HG03066 (cell line): ENCODE measurements at regions not wholly inside any gene's neighbourhood (a gene's known extent, or its start where the extent isn't known, plus 50 kb on each side); places are given as distances from the start of the nearest gene placed in this dataset.

Experiments
- ATAC-seq: cut with Tn5 transposase; IDR thresholded peaks from one replicate; pipeline ENCODE4 v1.9.1; 2021; ENCODE audit warnings: low read depth; ENCODE audit not compliant: unreplicated experiment

DNA sequence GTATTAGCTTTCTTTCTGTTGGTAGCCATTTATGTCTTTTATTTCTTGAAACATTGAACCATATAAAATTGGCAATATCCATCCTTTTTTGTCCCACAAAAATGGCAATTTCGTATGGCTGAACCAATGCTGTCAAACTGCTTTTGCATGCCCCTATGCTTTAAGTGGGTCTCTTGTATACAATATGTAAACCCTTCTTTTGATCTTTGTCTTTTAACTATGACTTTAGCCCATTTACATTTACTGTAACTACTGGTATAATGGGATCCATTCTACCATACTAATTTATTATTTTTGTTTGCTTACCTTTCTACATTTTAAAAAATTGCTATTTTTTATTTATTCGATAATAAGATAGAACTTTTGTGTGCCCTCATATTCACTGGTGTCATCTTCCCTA, 93.4 kb downstream of the TENT4A start:
- no peak for ATAC-seq

DNA sequence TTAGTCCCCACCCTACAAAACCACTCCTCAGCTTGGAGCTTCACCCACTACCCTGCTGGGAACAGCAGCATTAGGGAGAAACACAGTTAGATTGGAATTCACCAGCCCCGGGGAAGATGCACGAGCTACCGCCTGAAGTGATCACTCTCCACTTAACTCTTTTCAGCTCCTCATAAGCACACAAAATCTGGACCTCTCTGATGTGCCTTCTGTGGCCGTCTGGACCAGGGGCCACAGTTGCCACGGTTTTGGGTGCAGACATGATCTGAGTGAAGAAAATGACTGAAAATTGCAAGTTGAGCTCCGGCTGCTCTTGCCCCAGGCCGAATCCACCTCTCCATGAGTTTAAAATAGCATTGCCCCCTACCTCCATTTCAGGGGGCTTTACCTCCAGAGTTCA, 95.2 kb downstream of the TENT4A start:
- ATAC-seq, result no peak

DNA sequence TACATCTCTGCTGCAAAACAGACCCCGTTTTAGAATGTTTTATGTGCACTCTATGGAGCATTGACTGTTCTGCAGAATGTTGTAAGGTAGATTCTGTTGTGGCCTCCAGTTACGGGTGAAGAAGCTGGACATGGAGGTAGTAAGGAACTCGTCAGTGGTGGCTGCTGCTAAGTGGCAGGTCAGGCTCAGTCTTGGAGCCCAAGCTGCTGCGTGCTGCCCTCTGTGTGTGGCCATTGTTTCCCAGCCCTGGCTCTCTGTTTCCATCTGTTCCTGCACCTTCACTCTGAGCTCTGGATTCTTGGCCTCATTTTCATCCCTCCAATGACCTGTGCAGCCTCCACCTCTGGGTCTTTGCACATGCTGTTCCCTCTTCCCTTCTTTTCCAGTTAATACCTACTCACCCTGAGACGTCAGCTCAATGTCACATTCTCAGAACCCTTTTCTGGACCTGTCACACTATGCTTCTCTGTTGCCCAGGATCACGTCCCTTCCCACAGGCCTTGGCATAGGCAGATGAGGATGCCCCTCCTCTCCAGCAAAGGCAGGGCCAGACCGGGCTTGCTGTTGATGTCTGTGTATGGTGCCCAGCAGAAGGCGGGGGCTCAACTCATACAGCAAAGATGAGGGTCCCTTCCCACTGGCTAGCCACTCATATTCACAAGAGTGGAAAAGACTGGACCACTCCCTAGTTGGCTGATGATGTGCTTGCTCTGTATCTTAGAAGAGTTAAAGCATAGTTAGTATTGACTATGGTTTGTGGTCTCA, 97.6 kb downstream of the TENT4A start:
- no peak for ATAC-seq

DNA sequence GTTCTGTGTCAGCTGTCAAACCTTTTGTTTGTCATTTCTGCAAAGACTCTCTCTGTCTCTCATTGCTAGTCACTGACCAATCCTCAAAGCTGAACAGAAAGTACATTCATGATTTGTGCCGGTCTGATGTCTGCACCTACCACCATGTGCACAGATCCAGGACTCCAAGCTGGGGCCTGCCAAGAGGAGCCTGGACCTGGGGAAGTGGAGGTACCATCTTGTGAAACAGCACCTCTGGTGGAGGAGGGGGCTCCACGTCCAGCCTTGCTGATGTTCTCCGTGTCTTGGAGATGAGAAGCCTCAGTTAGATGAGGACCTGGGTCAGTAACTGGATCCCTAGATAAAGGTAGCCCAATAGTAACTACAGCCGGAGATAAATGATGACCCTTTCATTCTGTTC, 98.9 kb downstream of the TENT4A start:
- no peak for ATAC-seq

DNA sequence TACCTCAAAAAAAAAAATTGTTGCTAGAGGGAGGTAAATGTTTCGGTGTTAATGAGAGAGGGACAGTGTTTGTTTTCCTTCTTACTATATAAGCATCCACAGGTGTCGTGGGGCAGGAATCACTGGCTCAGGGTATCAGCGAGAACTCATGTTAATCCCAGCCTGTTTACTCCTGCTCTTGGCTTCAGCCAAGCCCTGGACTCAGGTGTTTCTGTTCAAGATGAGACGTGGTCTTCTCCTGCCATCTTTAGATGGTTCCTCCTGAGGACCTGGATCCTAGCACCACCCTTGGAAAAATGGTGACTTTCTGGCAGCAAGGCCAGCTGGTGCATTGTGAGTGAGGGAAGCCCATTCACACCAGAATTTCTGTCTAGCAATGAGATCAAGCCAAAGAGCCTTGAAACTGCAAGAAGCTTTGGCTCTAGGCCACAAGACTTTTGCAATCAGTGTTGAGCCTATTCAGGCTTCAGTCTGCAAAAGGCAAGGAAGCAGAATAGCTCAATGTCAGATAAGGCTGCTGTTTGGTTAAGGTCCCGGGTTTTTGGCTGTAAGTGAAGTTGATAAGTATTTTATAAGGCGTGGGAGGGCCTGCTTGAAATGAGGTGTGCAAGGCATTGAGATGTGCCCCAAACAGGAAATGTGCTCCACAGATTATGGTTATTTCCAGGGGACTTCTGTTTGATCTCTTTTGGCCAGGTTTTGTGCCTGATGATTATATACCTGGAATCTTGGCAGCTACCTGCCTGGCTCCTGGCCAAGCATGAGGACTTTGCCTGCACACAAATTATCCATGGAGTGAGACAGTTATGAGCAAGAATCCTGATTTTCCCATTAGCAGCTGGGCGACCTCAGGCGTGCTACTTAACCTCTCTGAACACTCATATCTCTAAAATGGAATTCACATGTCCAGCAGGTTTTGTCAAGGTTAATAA, 99.8 kb downstream of the TENT4A start:
- ATAC-seq, result no peak

DNA sequence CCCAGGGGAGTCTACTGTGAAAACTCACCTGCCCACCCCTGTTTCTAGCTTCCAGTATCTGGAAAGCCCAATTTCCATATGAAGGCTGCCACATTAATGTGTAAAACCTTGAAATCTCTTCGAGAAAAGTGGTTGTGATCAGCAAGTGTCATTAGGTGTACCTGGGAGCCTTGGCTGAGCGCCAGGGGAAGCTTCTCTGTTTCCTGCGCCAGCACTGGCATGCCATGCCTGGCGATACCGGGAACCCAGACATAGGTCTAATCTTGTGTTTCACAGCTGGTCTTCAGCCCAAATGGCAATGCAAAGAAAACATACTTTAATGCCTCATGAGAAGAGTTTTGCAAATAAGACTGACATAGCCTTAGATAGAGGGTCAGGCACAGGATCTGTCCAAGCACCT, 101.6 kb downstream of the TENT4A start:
- no peak for ATAC-seq

DNA sequence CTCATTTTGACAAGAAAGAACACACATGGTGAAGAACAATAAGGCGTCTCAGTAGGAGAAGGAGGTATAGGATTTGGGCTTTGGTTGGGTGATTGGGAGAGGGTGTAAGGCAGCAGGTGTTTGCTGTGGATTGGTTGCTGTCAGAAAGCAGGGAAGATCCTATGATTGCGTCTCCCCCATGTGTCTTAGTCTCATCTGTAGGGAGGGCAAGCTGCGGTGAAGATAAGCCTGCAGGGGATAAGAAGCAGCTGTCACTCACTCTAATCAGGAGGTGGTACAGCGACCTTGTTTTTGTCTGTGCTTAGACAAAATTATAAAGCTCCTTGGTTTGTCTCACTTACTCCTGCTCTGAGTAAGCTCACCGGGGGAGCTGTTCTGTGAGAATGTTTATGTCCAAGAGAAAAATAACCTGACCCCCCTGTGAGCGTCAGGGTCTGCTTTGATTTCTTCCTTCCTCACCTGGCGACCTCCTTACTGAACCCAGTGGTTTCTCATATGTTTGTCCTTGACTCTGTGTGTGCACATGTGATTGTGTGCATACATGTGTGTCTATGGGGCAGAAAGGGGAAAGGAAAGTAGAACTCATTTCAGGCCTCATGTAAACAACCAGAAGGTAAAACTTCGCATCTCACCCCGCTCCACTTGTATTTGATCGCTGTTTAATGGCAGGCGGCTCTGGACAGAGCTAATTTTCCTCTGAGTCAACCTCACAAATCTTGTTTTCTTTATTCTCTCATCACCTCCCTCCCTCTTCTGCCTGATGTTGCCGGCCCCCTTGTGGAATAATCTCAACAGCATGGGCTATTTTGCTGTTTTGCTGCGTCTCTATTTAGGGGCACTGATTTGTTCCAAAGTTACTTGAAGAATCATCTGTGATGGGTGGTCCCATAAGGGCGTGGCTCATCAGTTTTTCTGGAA, 105.6 kb downstream of the TENT4A start:
- ATAC-seq, result no peak

DNA sequence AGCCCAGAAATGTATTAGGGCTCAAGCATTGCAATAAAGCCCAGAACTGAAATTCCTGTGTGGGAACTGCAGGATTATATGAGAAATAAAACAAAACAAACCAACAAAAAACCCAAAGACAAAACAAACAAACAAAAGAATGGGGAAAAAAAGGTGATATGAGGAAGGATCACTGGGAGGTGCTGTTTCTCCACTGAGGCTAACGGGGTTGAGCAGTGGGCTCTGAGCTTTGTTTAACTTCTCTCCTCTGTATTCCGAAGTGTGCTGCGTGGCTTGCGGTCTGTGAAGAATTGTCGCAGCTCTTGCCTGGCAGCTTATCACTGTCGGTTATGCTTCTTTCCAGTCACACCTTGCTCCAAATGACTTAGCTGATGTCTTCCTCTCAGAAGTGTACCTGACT, 106.3 kb downstream of the TENT4A start:
- ATAC-seq, result no peak

DNA sequence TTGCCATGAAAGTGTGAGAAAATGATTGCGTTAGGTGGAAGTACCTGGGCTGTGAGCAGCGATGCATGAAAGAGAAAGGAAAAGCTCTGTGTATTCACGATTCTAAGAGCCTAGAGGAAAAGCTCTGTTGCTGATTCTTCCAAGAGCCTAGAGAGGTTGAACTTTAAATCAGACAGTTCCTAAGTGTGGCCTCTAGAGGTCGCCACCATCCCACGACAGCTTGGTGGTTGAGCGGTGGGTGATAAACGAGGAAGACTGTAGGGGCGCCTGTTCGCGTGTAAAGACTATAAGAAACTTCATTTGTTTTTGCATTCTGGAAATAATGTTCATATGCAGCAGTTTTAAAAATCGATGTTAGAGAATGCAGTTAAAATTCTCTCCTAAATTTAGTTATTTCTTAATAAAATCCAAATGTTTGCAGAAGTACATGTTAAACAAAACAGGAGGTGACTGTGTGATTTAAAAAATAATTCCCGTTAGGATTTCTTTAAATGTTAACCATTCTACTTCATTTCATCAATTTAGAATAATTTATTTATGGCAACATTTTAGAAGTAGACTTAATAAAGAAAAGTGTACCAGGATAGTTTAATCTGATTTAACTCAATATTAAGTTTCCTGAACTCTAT, 107.7 kb downstream of the TENT4A start:
- no peak for ATAC-seq

DNA sequence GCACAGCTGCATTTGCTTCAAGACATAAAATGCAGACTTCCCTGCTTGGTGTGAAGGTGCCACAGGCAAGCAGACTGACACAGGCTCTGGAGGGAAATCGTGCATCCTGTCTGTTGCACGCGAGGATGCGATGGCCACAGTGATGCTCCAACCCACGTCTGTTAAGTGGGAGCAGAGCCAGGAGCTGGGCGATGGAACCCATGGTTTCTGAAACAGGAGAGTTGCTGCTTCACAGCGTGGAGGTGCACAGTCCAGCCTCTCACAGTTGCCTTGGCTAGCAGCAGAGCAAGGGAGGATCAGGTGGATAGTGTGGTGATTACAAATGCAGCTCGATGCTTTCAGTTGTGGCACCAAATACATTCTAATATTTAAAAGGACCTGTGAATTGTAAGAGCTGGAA, 108.8 kb downstream of the TENT4A start:
- no peak for ATAC-seq

DNA sequence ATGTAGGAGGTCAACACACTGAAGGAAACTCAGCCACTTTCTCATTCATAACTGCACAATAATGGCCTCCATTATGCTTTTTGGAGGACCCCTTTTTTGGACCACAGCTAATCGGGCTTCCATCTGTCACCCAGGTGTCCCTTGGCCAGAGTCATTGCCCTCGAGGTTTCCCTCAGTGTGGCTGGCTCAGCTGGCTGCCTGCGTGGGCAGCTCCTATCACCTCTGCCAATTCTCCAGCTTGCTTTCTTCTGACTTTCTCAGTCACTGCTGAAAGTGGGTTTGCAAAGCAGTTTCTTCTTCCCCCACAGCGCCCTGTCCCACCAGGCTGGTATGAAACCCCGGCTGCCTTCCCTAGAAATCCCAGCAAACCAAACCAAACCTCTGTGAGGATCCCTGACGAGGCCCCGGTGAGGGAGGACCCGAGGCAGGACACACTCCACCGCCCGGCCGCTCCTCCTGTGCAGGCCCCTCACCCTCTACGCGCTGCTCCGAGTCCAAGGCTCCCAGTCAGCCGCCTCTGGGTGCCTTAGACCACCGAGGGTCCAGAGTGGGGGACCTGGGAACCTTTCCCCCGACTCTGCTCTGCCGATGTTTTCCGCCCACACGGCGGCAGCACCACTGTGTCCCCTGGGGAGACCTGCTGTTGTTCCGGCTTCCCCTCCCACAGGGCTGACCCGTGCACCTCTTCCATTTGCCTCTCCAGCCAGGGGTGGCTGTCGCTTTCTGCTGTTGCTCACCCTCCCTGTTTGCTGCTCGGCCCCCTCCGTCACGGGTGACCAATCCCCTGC, 109.5 kb downstream of the TENT4A start:
- no peak for ATAC-seq

DNA sequence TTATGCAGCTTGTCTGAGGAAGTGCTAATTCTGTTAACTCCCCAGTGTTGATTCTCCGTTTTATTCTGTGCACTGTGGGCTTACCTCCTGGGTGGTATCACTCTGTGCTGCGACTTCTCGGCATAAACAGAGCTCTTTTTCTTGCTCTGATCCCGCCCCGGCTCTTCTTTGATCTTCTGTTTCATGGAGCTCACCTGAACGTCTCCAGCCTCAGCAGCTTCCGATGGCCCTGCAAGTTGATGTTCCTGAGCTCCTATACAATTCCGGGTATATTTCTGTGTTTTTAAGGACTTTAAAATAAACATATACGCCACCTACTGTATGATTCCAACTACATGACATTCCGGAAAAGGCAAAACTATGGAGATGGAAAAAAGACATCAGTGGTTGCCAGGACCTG, 110.8 kb downstream of the TENT4A start:
- ATAC-seq, result no peak

DNA sequence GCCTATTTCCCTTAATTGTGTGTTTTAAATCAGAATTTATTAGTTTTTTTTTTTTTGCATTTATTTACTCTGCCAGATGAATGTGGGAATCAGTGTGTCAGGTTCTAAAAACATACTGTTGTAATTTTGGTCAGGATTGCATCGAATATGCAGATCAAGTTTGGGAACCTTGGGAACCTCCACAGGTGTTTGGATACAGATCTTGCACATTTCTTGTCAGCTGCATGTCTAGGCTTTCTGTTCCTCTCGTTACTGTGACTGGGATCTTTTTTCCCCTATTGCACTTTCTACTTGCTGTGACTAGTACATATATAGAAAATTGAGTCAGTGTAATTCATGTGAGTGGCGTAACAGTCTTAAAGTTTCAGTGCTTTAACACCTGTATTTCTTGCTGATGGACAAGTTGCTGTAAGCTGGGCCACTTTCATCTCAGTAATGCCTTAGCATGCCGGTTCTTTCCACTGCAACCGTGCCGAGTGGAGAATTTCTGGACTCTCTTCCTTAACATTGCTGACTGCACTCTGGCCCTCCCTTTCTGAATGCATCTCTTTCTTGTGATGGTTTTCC, 112.5 kb downstream of the TENT4A start:
- ATAC-seq, result no peak

DNA sequence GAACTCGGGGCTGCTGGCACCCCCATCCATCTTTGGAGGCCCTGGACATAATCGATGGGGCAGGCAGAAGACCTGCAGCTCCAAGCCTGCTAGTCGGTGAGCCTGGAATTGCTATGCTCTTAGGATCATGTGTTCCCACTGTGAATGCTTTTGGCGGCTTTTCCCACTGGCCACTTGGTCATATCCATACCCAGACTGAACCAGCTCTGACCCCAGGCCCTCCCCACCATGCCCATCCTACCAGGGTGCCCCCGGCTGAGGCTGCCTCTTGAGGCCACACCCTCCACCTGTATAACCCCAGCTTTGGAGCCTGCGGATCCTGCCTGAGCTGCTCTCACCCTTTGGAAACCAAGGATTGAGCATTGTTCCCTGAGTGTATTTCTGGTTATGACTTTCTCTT, 113.5 kb downstream of the TENT4A start:
- ATAC-seq, result no peak

DNA sequence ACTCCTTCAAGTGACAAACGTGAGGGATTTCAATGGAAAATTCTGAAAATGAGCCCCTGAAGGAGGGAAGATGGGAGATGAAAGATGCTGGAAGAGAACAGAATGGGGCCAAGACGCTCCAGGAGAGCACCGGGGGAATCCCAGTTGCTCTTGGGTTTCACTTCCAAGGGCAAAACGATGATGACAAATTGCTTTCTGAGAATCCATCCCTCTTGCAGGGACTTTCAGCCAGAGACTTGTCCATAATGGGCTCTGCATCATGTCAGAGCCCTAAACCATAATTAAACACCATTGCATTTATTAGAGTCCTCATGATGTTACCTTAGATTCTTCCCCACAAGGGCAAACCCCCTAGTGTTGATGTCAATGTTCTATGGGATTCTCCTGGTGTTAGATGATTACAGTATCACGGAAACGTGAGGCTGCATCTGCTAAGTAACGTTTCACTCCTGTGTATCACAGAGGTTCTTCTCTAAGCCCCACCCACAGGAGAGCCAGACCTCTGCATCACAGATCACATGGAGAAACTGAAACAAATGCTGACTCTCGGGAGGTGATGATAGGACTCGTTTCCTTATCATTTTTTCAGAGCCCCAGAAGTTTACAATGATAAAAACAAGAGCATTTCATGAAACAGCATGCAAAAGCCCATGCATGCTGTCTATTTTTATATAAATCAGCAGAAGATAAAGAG, 114.4 kb downstream of the TENT4A start:
- peak; percentile 67 for ATAC-seq

DNA sequence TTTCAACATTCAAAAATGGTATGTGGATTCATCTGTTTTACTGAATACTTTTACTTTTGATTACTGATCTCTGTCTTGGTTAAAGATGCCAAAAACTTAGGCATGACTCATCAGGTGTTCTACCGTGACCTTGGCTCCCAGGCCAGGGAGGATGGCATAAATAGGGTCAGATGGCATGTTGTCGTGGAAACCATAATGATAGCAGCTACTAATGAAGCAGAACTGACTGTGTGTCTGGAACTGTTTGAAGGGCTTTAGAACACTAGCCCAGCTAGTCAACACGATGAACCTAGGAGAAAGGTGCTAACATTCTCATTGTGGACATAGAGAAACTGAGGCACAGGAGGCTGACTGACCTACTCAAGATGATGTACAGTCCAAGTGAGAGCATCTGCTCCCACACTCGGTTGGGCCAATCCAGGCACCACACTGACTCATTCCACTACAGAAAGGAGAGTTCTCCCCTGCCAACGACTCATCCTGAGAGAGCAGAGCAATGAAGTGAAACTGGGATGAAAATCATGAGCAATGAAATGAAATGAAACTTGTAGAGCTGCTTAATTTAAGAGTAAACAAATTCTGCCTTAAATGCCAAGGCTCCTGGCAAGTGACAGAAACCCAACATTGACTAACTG, 116.0 kb downstream of the TENT4A start:
- peak; percentile 63 for ATAC-seq

DNA sequence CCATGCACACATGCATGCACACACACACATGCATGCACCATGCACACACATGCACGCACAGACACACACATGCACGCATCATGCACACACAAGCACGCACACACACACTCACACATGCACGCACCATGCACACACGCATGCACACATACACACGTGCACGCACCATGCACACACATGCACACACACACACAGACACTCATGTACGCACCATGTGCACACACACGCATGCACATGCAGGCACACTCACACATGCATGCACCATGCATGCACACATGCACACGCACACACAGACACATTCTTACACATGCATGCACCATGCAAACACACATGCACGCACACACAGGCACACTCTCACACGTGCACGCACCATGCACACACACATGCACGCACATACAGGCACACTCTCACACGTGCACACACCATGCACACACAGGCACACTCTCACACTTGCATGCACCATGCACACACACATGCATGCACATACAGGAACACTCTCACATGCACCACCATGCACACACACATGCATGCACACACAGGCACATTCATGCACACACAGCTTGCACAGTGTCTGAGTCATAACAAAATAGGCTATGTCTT, 117.5 kb downstream of the TENT4A start:
- ATAC-seq, result no peak
